Vagina (tissue), 2 donors: ENCODE measurements at regions not wholly inside any gene's neighbourhood (a gene's known extent, or its start where the extent isn't known, plus 50 kb on each side); places are given as distances from the start of the nearest gene placed in this dataset.

Experiments used
- DNase-seq, 2 donors: peaks; one replicate each; pipeline ENCODE4 v3.0.0-alpha.2; 2017; ENCODE audit errors: extremely low spot score in 2 of 2
- H3K27ac ChIP-seq: fragments of 200-600 bp; sonication (generic); one replicate; pipeline ENCODE4 v1.5.1; 2019
- H3K27me3 ChIP-seq: fragments of 200-600 bp; sonication (generic); one replicate; pipeline ENCODE4 v1.5.1; 2019
- H3K36me3 ChIP-seq, 2 donors: fragments of 200-600 bp; sonication (generic); one replicate each; pipeline ENCODE4 v1.5.1; 2017 to 2019
- H3K4me1 ChIP-seq: fragments of 200-600 bp; sonication (generic); one replicate; pipeline ENCODE4 v1.5.1; 2019
- H3K4me3 ChIP-seq, 2 donors: fragments of 200-600 bp; sonication (generic); 1 replicate in 1 of 2; 2 replicates in 1 of 2; pipeline ENCODE4 v1.5.1; 2016 to 2019
- H3K9me3 ChIP-seq: fragments of 200-600 bp; sonication (generic); one replicate; pipeline ENCODE4 v1.5.1; 2019
- POLR2A ChIP-seq, 2 donors: fragments of 450-650 bp; IDR thresholded peaks; one replicate each; pipeline ENCODE4 v1.6.1; 2017; ENCODE audit warnings: antibody characterized with exemption in 2 of 2, mild to moderate bottlenecking in 2 of 2, moderate library complexity in 2 of 2
- POLR2AphosphoS5 ChIP-seq, 2 donors: sonication (generic); formaldehyde crosslinking; IDR thresholded peaks; one replicate each; pipeline ENCODE4 v1.9.0; 2017; ENCODE audit warnings: antibody characterized with exemption in 2 of 2, mild to moderate bottlenecking in 2 of 2, low read depth in 1 of 2; ENCODE audit not compliant: insufficient read depth in 1 of 2
- intact Hi-C: fragments of 100-400 bp; cut with DNase I; formaldehyde crosslinking; loops from one replicate; pipeline ENCODE4 v1.15.1; 2023
- TF ChIP-seq, protein P1 (sequence below), 3 experiments: fragments of 450-650 bp in 2 of 3; fragments of 200-600 bp in 1 of 3; sonication (generic) in 1 of 3; IDR thresholded peaks; one replicate each; pipeline ENCODE4 v1.5.1; 2017 to 2019; ENCODE audit warnings: antibody characterized with exemption in 3 of 3, mild to moderate bottlenecking in 2 of 3, moderate library complexity in 2 of 3

DNA sequence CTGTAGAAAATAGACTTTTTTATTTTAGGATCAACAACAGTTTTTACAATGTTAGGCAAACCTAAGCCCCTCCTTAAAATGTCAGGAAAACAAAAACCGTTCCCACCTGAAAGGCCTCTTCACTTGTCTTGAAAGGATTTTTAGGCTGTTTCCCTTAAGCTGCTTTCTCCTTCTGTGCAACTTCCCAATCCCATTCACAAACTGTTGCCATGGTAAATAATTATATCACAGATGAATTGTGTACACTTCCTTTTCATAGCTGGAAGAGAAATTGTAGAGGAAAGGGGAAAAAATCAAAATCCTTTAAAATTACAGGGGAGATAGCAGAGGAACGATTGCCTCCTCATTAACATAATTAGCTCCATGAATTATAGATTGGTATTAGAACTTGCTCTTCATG, 1488.0 kb upstream of the CELF4 start:
- DNase-seq: no peak
- no peaks in the 10 kb centered on the region for H3K27me3 ChIP-seq
- H3K4me1 ChIP-seq: no peaks in the 10 kb centered on the region
- intact Hi-C loops: no loop called here
- no peak overlapping the region for H3K27ac ChIP-seq
- no peaks in the 10 kb centered on the region for H3K36me3 ChIP-seq
- TF ChIP-seq POLR2AphosphoS5 (IDR thresholded peaks at IDR 0.05; ENCODE audit: insufficient read depth in 1 of 2, low read depth in 1 of 2) (no peak), POLR2A (IDR thresholded peaks at IDR 0.05) (no peak)
- TF ChIP-seq, protein P1, sequence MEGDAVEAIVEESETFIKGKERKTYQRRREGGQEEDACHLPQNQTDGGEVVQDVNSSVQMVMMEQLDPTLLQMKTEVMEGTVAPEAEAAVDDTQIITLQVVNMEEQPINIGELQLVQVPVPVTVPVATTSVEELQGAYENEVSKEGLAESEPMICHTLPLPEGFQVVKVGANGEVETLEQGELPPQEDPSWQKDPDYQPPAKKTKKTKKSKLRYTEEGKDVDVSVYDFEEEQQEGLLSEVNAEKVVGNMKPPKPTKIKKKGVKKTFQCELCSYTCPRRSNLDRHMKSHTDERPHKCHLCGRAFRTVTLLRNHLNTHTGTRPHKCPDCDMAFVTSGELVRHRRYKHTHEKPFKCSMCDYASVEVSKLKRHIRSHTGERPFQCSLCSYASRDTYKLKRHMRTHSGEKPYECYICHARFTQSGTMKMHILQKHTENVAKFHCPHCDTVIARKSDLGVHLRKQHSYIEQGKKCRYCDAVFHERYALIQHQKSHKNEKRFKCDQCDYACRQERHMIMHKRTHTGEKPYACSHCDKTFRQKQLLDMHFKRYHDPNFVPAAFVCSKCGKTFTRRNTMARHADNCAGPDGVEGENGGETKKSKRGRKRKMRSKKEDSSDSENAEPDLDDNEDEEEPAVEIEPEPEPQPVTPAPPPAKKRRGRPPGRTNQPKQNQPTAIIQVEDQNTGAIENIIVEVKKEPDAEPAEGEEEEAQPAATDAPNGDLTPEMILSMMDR (IDR thresholded peaks at IDR 0.05): no peak
- no peaks in the 10 kb centered on the region for H3K9me3 ChIP-seq
- H3K4me3 ChIP-seq: no peak overlapping the region

DNA sequence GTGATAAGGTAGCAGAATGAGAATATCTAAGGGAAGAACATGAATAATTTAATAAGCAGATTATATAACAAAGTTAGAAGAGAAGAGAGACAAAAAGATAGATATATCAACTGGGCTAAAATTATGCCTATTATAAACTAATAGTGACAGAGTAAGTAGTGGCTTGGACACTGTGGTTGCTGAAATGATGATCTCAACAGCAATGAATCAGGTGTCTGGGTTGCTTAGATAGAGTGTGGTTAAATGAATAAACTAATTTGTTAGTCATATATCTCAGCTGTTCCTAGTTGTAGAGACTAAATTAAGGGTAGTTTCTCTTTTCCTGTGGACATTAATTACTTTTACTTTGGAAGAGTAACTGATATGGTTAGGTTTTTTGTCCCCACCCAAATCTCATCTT, 1485.4 kb upstream of the CELF4 start:
- Histone ChIP-seq H3K4me3 (no peak overlapping the region), H3K27me3 (no peaks in the 10 kb centered on the region), H3K27ac (no peak overlapping the region), H3K4me1 (no peaks in the 10 kb centered on the region), H3K9me3 (no peaks in the 10 kb centered on the region), H3K36me3 (no peaks in the 10 kb centered on the region)
- intact Hi-C loops: no loop called here
- no peak for TF ChIP-seq POLR2AphosphoS5 (IDR thresholded peaks at IDR 0.05; ENCODE audit: insufficient read depth in 1 of 2, low read depth in 1 of 2)
- TF ChIP-seq POLR2A (IDR thresholded peaks at IDR 0.05): no peak
- TF ChIP-seq, protein P1 (IDR thresholded peaks at IDR 0.05): no peak
- DNase-seq: no peak

DNA sequence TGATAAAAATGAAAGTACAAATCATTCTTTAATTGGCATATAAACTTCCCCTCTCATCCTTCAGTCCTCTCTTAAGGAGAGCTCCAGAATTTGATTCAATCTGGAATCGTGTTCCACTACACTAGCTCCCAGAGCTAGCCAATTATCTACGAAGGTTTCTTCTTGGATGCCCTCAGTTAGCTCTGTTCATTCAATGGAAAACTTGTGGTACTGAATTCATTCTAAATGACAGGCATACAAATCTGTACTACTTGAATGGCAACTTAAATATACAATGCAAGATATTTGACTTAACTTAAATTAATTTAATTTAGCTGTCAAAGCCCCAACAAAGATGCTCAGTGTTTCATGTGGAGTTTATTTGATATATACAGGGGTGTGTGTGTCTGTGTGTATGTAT, 1474.2 kb upstream of the CELF4 start:
- no peak for DNase-seq
- no peaks in the 10 kb centered on the region for H3K9me3 ChIP-seq
- no peaks in the 10 kb centered on the region for H3K27me3 ChIP-seq
- H3K4me1 ChIP-seq: no peaks in the 10 kb centered on the region
- no peaks in the 10 kb centered on the region for H3K36me3 ChIP-seq
- intact Hi-C loops: no loop called here
- TF ChIP-seq POLR2AphosphoS5 (IDR thresholded peaks at IDR 0.05; ENCODE audit: insufficient read depth in 1 of 2, low read depth in 1 of 2): no peak
- TF ChIP-seq POLR2A (IDR thresholded peaks at IDR 0.05): no peak
- TF ChIP-seq, protein P1 (IDR thresholded peaks at IDR 0.05): no peak
- H3K27ac ChIP-seq: no peak overlapping the region
- H3K4me3 ChIP-seq: no peak overlapping the region

DNA sequence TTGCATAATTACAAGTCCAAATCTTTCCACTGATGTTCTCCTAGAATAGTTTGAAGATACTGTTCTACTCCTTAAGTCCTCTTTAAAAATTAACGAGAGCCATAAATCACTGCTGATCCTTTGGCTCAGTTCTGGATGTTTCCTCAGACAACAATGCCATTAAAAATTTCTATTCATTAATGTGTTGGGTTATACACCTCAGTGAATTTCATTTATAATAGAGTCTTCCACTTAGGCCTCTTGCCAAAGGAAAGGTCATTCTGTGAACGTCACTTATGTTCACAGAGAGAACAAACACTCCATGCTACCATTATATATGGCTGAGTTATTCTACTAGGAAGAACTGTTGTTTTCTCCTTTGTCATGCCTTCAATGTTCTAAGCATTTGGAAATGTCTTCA, 1472.3 kb upstream of the CELF4 start:
- H3K36me3 ChIP-seq: no peaks in the 10 kb centered on the region
- H3K27ac ChIP-seq: no peak overlapping the region
- intact Hi-C loops: no loop called here
- H3K27me3 ChIP-seq: no peaks in the 10 kb centered on the region
- DNase-seq: no peak
- H3K4me3 ChIP-seq: no peak overlapping the region
- no peaks in the 10 kb centered on the region for H3K9me3 ChIP-seq
- no peak for TF ChIP-seq POLR2AphosphoS5 (IDR thresholded peaks at IDR 0.05; ENCODE audit: insufficient read depth in 1 of 2, low read depth in 1 of 2)
- TF ChIP-seq, protein P1 (IDR thresholded peaks at IDR 0.05): no peak
- no peak for TF ChIP-seq POLR2A (IDR thresholded peaks at IDR 0.05)
- no peaks in the 10 kb centered on the region for H3K4me1 ChIP-seq

DNA sequence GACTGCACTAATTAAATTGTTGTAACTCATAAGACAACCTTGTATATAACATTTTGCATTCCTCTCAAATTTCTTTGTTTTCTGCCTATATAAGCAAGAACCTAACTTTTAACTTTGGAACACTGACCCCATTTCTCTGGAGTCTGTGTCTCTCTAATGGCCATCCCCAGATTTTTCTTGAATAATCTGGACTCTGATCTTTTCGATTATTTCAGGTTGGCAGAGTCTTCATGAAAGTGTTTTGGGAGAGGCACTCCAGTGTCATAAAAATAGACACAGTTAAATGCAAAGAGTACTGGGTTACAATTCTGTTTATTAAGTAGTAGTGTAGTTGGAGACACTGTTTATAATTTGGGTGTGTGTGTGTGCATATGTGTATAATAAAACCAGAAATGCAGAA, 1467.7 kb upstream of the CELF4 start:
- Histone ChIP-seq H3K4me3 (no peak overlapping the region), H3K9me3 (no peaks in the 10 kb centered on the region), H3K27me3 (no peaks in the 10 kb centered on the region), H3K4me1 (no peaks in the 10 kb centered on the region), H3K27ac (no peak overlapping the region), H3K36me3 (no peaks in the 10 kb centered on the region)
- DNase-seq: no peak
- TF ChIP-seq, protein P1 (IDR thresholded peaks at IDR 0.05): no peak
- TF ChIP-seq POLR2AphosphoS5 (IDR thresholded peaks at IDR 0.05; ENCODE audit: insufficient read depth in 1 of 2, low read depth in 1 of 2) (no peak), POLR2A (IDR thresholded peaks at IDR 0.05) (no peak)
- intact Hi-C loops: no loop called here
